LNCaP clone FGC (cell line): ENCODE measurements at regions not wholly inside any gene's neighbourhood (a gene's known extent, or its start where the extent isn't known, plus 50 kb on each side); places are given as distances from the start of the nearest gene placed in this dataset.

Experiments used
- DNase-seq: peaks from one replicate; pipeline ENCODE4 v3.0.0-alpha.2; 2011; ENCODE audit warnings: low read depth
- H3K4me3 ChIP-seq: 2 replicates; pipeline ENCODE4 v1.5.1; 2011; ENCODE audit warnings: mild to moderate bottlenecking, low read depth, low read length, control low read depth
- CTCF ChIP-seq: IDR thresholded peaks from 2 replicates; pipeline ENCODE4 v1.5.1; 2012; ENCODE audit warnings: mild to moderate bottlenecking; ENCODE audit not compliant: control insufficient read depth, insufficient read depth; ENCODE audit errors: extremely low read depth

GRCh38 chr3:125645616-125646015 lies 50.3 kb upstream of the OSBPL11 start:
- TF ChIP-seq CTCF: no peak
- no peak for DNase-seq
- no peak overlapping the region for H3K4me3 ChIP-seq

GRCh38 chr3:125646581-125646980 lies 51.3 kb upstream of the OSBPL11 start:
- TF ChIP-seq CTCF: no peak
- DNase-seq: no peak

GRCh38 chr3:125647318-125648014 lies 52.2 kb upstream of the OSBPL11 start:
- TF ChIP-seq CTCF: no peak
- DNase-seq: peak; percentile 11
- H3K4me3 ChIP-seq: no peak overlapping the region

More at GRCh38 chr3:125646581-125646980, 51.3 kb upstream of the OSBPL11 start:
- no peak overlapping the region for H3K4me3 ChIP-seq

- no peak for DNase-seq
- TF ChIP-seq CTCF: no peak
- H3K4me3 ChIP-seq: no peak overlapping the region
Measured at GRCh38 chr3:125651244-125651643, 55.9 kb upstream of the OSBPL11 start.

GRCh38 chr3:125652349-125652748 lies 57.1 kb upstream of the OSBPL11 start:
- TF ChIP-seq CTCF: no peak
- H3K4me3 ChIP-seq: no peak overlapping the region
- no peak for DNase-seq

- no peak for TF ChIP-seq CTCF
- no peak overlapping the region for H3K4me3 ChIP-seq
Measured at GRCh38 chr3:125654526-125654925, 59.2 kb upstream of the OSBPL11 start.

GRCh38 chr3:125662675-125663074 lies 67.4 kb upstream of the OSBPL11 start:
- H3K4me3 ChIP-seq: no peak overlapping the region
- no peak for DNase-seq
- TF ChIP-seq CTCF: no peak

More at GRCh38 chr3:125654526-125654925, 59.2 kb upstream of the OSBPL11 start:
- DNase-seq: no peak
